H9 (cell line): ENCODE measurements at regions not wholly inside any gene's neighbourhood (a gene's known extent, or its start where the extent isn't known, plus 50 kb on each side); places are given as distances from the start of the nearest gene placed in this dataset.

Experiments
- DNase-seq: peaks from one replicate; pipeline ENCODE4 v3.0.0-alpha.2; 2017
- H2AFZ ChIP-seq: one replicate; pipeline ENCODE4 v1.6.1; 2013; ENCODE audit warnings: mild to moderate bottlenecking, low read length, control low read depth, moderate library complexity
- H2AK5ac ChIP-seq: 2 replicates; pipeline ENCODE4 v1.6.1; 2013; ENCODE audit warnings: low read length, control low read depth, mixed read lengths; ENCODE audit not compliant: insufficient read length
- H2BK120ac ChIP-seq: one replicate; pipeline ENCODE4 v1.6.1; 2013; ENCODE audit warnings: low read depth, mild to moderate bottlenecking, low read length, control low read depth, inconsistent platforms; ENCODE audit not compliant: poor library complexity, severe bottlenecking
- H2BK12ac ChIP-seq: 2 replicates; pipeline ENCODE4 v1.6.1; 2013; ENCODE audit warnings: low read length, control low read depth, mixed read lengths, low read depth; ENCODE audit not compliant: insufficient read length
- H2BK15ac ChIP-seq: 2 replicates; pipeline ENCODE4 v1.6.1; 2013; ENCODE audit warnings: low read depth, low read length, control low read depth
- H2BK20ac ChIP-seq: one replicate; pipeline ENCODE4 v1.6.1; 2013; ENCODE audit warnings: low read depth, mild to moderate bottlenecking, low read length, control low read depth, inconsistent platforms; ENCODE audit not compliant: poor library complexity, severe bottlenecking
- H2BK5ac ChIP-seq: 2 replicates; pipeline ENCODE4 v1.6.1; 2013; ENCODE audit warnings: low read length, control low read depth, mixed read lengths; ENCODE audit not compliant: insufficient read length
- H3K14ac ChIP-seq: 2 replicates; pipeline ENCODE4 v1.6.1; 2013; ENCODE audit warnings: low read length, control low read depth; ENCODE audit not compliant: insufficient read depth
- H3K18ac ChIP-seq: 2 replicates; pipeline ENCODE4 v1.6.1; 2013; ENCODE audit warnings: low read depth, mild to moderate bottlenecking, mixed read lengths, low read length, control low read depth; ENCODE audit not compliant: insufficient read length
- H3K23ac ChIP-seq: 2 replicates; pipeline ENCODE4 v1.6.1; 2013; ENCODE audit warnings: low read length, control low read depth, mixed read lengths, low read depth; ENCODE audit not compliant: insufficient read length
- H3K23me2 ChIP-seq: 2 replicates; pipeline ENCODE4 v1.6.1; 2013; ENCODE audit warnings: low read depth, mild to moderate bottlenecking, mixed read lengths, low read length, control low read depth; ENCODE audit not compliant: insufficient read length, poor library complexity, severe bottlenecking
- H3K27ac ChIP-seq: 2 replicates; pipeline ENCODE4 v1.5.1; 2013; ENCODE audit warnings: low read length, control low read depth, mixed read lengths, low read depth; ENCODE audit not compliant: insufficient read length
- H3K27me3 ChIP-seq: 2 replicates; pipeline ENCODE4 v1.6.1; 2013; ENCODE audit warnings: low read length, control low read depth, inconsistent platforms; ENCODE audit not compliant: insufficient read depth
- H3K4ac ChIP-seq: 2 replicates; pipeline ENCODE4 v1.6.1; 2013; ENCODE audit warnings: low read depth, mild to moderate bottlenecking, control low read depth, inconsistent platforms, low read length, moderate library complexity
- H3K4me1 ChIP-seq: 2 replicates; pipeline ENCODE4 v1.6.1; 2013; ENCODE audit warnings: low read length, control low read depth, inconsistent platforms; ENCODE audit not compliant: insufficient read depth
- H3K4me2 ChIP-seq: 2 replicates; pipeline ENCODE4 v1.6.1; 2013; ENCODE audit warnings: low read length, control low read depth, mixed read lengths; ENCODE audit not compliant: insufficient read length, insufficient read depth
- H3K56ac ChIP-seq: 2 replicates; pipeline ENCODE4 v1.6.1; 2013; ENCODE audit warnings: low read depth, mild to moderate bottlenecking, mixed read lengths, low read length, control low read depth; ENCODE audit not compliant: insufficient read length
- H3K79me1 ChIP-seq: 2 replicates; pipeline ENCODE4 v1.6.1; 2013; ENCODE audit warnings: low read depth, mild to moderate bottlenecking, moderate library complexity, low read length, control low read depth, inconsistent platforms; ENCODE audit not compliant: insufficient read depth, poor library complexity, severe bottlenecking
- H3K79me2 ChIP-seq: 2 replicates; pipeline ENCODE4 v1.6.1; 2013; ENCODE audit warnings: low read length, control low read depth, inconsistent platforms; ENCODE audit not compliant: insufficient read depth
- H3K9ac ChIP-seq: 2 replicates; pipeline ENCODE4 v1.6.1; 2013; ENCODE audit warnings: low read length, control low read depth, mixed read lengths; ENCODE audit not compliant: insufficient read length; ENCODE audit errors: extremely low read depth
- H3K9me3 ChIP-seq: one replicate; pipeline ENCODE4 v1.6.1; 2013; ENCODE audit warnings: low read depth, low read length, inconsistent platforms; ENCODE audit not compliant: control insufficient read depth
- H3T11ph ChIP-seq: one replicate; pipeline ENCODE4 v1.6.1; 2013; ENCODE audit warnings: mild to moderate bottlenecking, low read length, control low read depth, inconsistent platforms
- H4K20me1 ChIP-seq: one replicate; pipeline ENCODE4 v1.6.1; 2013; ENCODE audit not compliant: control insufficient read depth, insufficient read length, insufficient read depth
- H4K5ac ChIP-seq: 2 replicates; pipeline ENCODE4 v1.6.1; 2013; ENCODE audit warnings: low read depth, mild to moderate bottlenecking, mixed read lengths, low read length, control low read depth; ENCODE audit not compliant: insufficient read length
- H4K8ac ChIP-seq: replicated peaks from 2 replicates; pipeline ENCODE4 v1.6.1; 2013; ENCODE audit warnings: low read length, control low read depth, mixed read lengths, low read depth; ENCODE audit not compliant: insufficient read length
- H4K91ac ChIP-seq: 2 replicates; pipeline ENCODE4 v1.6.1; 2013; ENCODE audit warnings: low read depth, mild to moderate bottlenecking, moderate library complexity, mixed read lengths, low read length, control low read depth; ENCODE audit not compliant: insufficient read length
- H3K27ac Mint-ChIP-seq, 3 experiments: 2 replicates in 2 of 3; 3 replicates in 1 of 3; pipeline ENCODE4 v1.8.0; 2020 to 2021; ENCODE audit warnings: mixed read lengths in 3 of 3, mild to moderate bottlenecking in 1 of 3, moderate library complexity in 1 of 3
- H3K27me3 Mint-ChIP-seq: 2 replicates; pipeline ENCODE4 v1.8.0; 2021; ENCODE audit warnings: low read depth, mild to moderate bottlenecking, moderate library complexity, mixed read lengths
- H3K36me3 Mint-ChIP-seq, 3 experiments: 2 replicates in 2 of 3; 3 replicates in 1 of 3; pipeline ENCODE4 v1.8.0; 2020 to 2021; ENCODE audit warnings: low read depth in 3 of 3, mixed read lengths in 3 of 3; ENCODE audit not compliant: insufficient read depth in 1 of 3
- H3K4me1 Mint-ChIP-seq, 2 experiments: 2 replicates each; pipeline ENCODE4 v1.8.0; 2020; ENCODE audit warnings: mixed read lengths in 2 of 2
- H3K4me3 Mint-ChIP-seq, 2 experiments: 2 replicates in 1 of 2; 3 replicates in 1 of 2; pipeline ENCODE4 v1.8.0; 2020 to 2021; ENCODE audit warnings: mild to moderate bottlenecking in 2 of 2, mixed read lengths in 2 of 2, moderate library complexity in 1 of 2
- H3K9me3 Mint-ChIP-seq, 2 experiments: 2 replicates in 1 of 2; 3 replicates in 1 of 2; pipeline ENCODE4 v1.8.0; 2020; ENCODE audit warnings: mild to moderate bottlenecking in 2 of 2, mixed read lengths in 2 of 2, moderate library complexity in 1 of 2
- CTCF ChIP-seq: fragments of 200-600 bp; sonication (generic); conservative IDR thresholded peaks from 3 replicates; pipeline ENCODE4 v1.8.0; 2021; ENCODE audit warnings: antibody characterized with exemption, mild to moderate bottlenecking
- WGBS: extraction: QIAGEN DNeasy Blood & Tissue Kit; methylation state at CpG from one replicate; pipeline ENCODE4 v1.1.7; 2013; ENCODE audit warnings: missing lambda C conversion rate, low lambda C conversion rate, mixed read lengths; ENCODE audit not compliant: insufficient read length; ENCODE audit errors: extremely low coverage; 5-methylcytosine and 5-hydroxymethylcytosine counted together

DNA sequence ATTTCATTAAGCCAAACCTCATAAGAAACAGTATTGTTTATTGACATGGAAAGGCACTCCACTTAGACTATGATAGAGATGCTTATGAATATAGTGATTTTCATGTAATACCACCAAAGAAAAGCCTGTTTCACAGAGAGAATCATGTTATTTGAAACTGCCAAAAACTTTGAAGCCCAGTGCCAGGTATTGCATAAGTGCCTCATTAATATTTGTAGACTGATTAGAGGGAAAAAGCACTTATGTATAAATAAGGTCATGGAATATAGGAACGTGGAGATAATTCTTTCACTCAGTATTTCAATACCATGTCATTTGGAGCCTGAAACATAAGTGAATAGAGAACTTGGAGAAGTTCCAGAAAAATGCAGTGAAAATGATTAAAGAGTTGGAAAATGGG, 162.6 kb upstream of the CRIM1 start:
- H4K20me1 ChIP-seq, result no peaks in the 10 kb centered on the region
- no peak overlapping the region for H2BK15ac ChIP-seq
- H3K9me3 ChIP-seq, result no peaks in the 10 kb centered on the region
- no peak overlapping the region for H3K27ac Mint-ChIP-seq
- H4K8ac ChIP-seq, result no peak overlapping the region
- H3K36me3 Mint-ChIP-seq, result no peaks in the 10 kb centered on the region
- H3K9me3 Mint-ChIP-seq, result no peaks in the 10 kb centered on the region
- no peak overlapping the region for H2BK5ac ChIP-seq
- H3K27me3 Mint-ChIP-seq, result no peaks in the 10 kb centered on the region
- H3K27me3 ChIP-seq, result no peaks in the 10 kb centered on the region
- H2BK12ac ChIP-seq, result no peak overlapping the region
- H2BK120ac ChIP-seq, result no peak overlapping the region
- no peak overlapping the region for H3K27ac ChIP-seq
- no peak overlapping the region for H3K14ac ChIP-seq
- no peak overlapping the region for H3K4me3 Mint-ChIP-seq
- WGBS, result no CpG with 5 or more reads among the region's 1 CpG
- no peak overlapping the region for H3K23ac ChIP-seq
- no peak for TF ChIP-seq CTCF
- H3K79me2 ChIP-seq, result no peaks in the 10 kb centered on the region
- no peaks in the 10 kb centered on the region for H3K4me1 Mint-ChIP-seq
- H2AFZ ChIP-seq, result no peak overlapping the region
- H3K18ac ChIP-seq, result no peak overlapping the region
- H2AK5ac ChIP-seq, result no peak overlapping the region
- no peak overlapping the region for H4K5ac ChIP-seq
- H3K79me1 ChIP-seq, result no peaks in the 10 kb centered on the region
- no peaks in the 10 kb centered on the region for H3K4me1 ChIP-seq
- H3K9ac ChIP-seq, result no peak overlapping the region
- no peak overlapping the region for H3K4me2 ChIP-seq
- no peak overlapping the region for H4K91ac ChIP-seq
- DNase-seq, result no peak
- no peaks in the 10 kb centered on the region for H3K23me2 ChIP-seq
- no peak overlapping the region for H3T11ph ChIP-seq
- H2BK20ac ChIP-seq, result no peak overlapping the region
- H3K56ac ChIP-seq, result no peak overlapping the region
- no peak overlapping the region for H3K4ac ChIP-seq
